ENCODE measurements at regions not wholly inside any gene's neighbourhood (a gene's known extent, or its start where the extent isn't known, plus 50 kb on each side); places are given as distances from the start of the nearest gene placed in this dataset.

DNA sequence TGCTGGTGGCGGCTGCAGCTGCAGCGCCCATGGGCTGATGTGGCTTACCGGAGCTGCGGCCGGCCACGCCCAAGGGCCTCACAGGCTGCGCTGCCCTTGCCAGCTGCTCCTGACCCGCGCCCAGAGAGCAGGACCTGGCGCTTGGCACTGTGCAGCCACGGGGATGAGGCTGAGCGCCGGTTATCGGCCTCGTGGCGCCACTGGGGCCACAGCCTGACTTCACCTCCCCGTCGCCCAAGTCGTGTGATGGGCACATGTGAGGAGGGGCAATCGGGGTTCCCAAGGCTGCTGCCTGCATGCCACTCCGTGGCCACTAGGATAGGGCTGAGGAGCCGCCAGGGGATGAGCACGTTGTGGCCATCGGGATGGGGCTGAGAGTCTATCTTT, 77.2 kb upstream of the PABPC3 start:
- TF ChIP-seq EZH2 (conservative IDR thresholded peaks at IDR 0.05; ENCODE audit: low read depth, low read length) (no peak), ZFX (CRISPR knock-in tag; IDR thresholded peaks at IDR 0.05; ENCODE audit: low read depth) (no peak), ZNF607 (CRISPR knock-in tag; IDR thresholded peaks at IDR 0.05; ENCODE audit: borderline replicate concordance) (no peak), MTF2 (CRISPR knock-in tag; IDR thresholded peaks at IDR 0.05; ENCODE audit: borderline replicate concordance) (no peak), ZNF260 (CRISPR knock-in tag; IDR thresholded peaks at IDR 0.05; ENCODE audit: borderline replicate concordance, low read depth) (no peak), TCF12 (IDR thresholded peaks at IDR 0.05) (no peak), TCF12 (CRISPR knock-in tag; IDR thresholded peaks at IDR 0.05) (no peak), POLR2A (IDR thresholded peaks at IDR 0.05; ENCODE audit: insufficient read depth in 1 of 2, low read depth in 2 of 2, low read length in 2 of 2) (no peak), ATF1 (CRISPR knock-in tag; IDR thresholded peaks at IDR 0.05) (no peak), ZNF605 (CRISPR knock-in tag; IDR thresholded peaks at IDR 0.05) (no peak)
- TF ChIP-seq, protein P1, sequence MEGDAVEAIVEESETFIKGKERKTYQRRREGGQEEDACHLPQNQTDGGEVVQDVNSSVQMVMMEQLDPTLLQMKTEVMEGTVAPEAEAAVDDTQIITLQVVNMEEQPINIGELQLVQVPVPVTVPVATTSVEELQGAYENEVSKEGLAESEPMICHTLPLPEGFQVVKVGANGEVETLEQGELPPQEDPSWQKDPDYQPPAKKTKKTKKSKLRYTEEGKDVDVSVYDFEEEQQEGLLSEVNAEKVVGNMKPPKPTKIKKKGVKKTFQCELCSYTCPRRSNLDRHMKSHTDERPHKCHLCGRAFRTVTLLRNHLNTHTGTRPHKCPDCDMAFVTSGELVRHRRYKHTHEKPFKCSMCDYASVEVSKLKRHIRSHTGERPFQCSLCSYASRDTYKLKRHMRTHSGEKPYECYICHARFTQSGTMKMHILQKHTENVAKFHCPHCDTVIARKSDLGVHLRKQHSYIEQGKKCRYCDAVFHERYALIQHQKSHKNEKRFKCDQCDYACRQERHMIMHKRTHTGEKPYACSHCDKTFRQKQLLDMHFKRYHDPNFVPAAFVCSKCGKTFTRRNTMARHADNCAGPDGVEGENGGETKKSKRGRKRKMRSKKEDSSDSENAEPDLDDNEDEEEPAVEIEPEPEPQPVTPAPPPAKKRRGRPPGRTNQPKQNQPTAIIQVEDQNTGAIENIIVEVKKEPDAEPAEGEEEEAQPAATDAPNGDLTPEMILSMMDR (CRISPR knock-in tag; IDR thresholded peaks at IDR 0.05): no peak
